H9 (cell line): ENCODE measurements at regions not wholly inside any gene's neighbourhood (a gene's known extent, or its start where the extent isn't known, plus 50 kb on each side); places are given as distances from the start of the nearest gene placed in this dataset.

Experiments
- DNase-seq: peaks from one replicate; pipeline ENCODE4 v3.0.0-alpha.2; 2017
- H2AFZ ChIP-seq: one replicate; pipeline ENCODE4 v1.6.1; 2013; ENCODE audit warnings: mild to moderate bottlenecking, low read length, control low read depth, moderate library complexity
- H2AK5ac ChIP-seq: 2 replicates; pipeline ENCODE4 v1.6.1; 2013; ENCODE audit warnings: low read length, control low read depth, mixed read lengths; ENCODE audit not compliant: insufficient read length
- H2BK120ac ChIP-seq: one replicate; pipeline ENCODE4 v1.6.1; 2013; ENCODE audit warnings: low read depth, mild to moderate bottlenecking, low read length, control low read depth, inconsistent platforms; ENCODE audit not compliant: poor library complexity, severe bottlenecking
- H2BK12ac ChIP-seq: 2 replicates; pipeline ENCODE4 v1.6.1; 2013; ENCODE audit warnings: low read length, control low read depth, mixed read lengths, low read depth; ENCODE audit not compliant: insufficient read length
- H2BK15ac ChIP-seq: 2 replicates; pipeline ENCODE4 v1.6.1; 2013; ENCODE audit warnings: low read depth, low read length, control low read depth
- H2BK20ac ChIP-seq: one replicate; pipeline ENCODE4 v1.6.1; 2013; ENCODE audit warnings: low read depth, mild to moderate bottlenecking, low read length, control low read depth, inconsistent platforms; ENCODE audit not compliant: poor library complexity, severe bottlenecking
- H2BK5ac ChIP-seq: 2 replicates; pipeline ENCODE4 v1.6.1; 2013; ENCODE audit warnings: low read length, control low read depth, mixed read lengths; ENCODE audit not compliant: insufficient read length
- H3K14ac ChIP-seq: 2 replicates; pipeline ENCODE4 v1.6.1; 2013; ENCODE audit warnings: low read length, control low read depth; ENCODE audit not compliant: insufficient read depth
- H3K18ac ChIP-seq: 2 replicates; pipeline ENCODE4 v1.6.1; 2013; ENCODE audit warnings: low read depth, mild to moderate bottlenecking, mixed read lengths, low read length, control low read depth; ENCODE audit not compliant: insufficient read length
- H3K23ac ChIP-seq: 2 replicates; pipeline ENCODE4 v1.6.1; 2013; ENCODE audit warnings: low read length, control low read depth, mixed read lengths, low read depth; ENCODE audit not compliant: insufficient read length
- H3K23me2 ChIP-seq: 2 replicates; pipeline ENCODE4 v1.6.1; 2013; ENCODE audit warnings: low read depth, mild to moderate bottlenecking, mixed read lengths, low read length, control low read depth; ENCODE audit not compliant: insufficient read length, poor library complexity, severe bottlenecking
- H3K27ac ChIP-seq: 2 replicates; pipeline ENCODE4 v1.5.1; 2013; ENCODE audit warnings: low read length, control low read depth, mixed read lengths, low read depth; ENCODE audit not compliant: insufficient read length
- H3K27me3 ChIP-seq: 2 replicates; pipeline ENCODE4 v1.6.1; 2013; ENCODE audit warnings: low read length, control low read depth, inconsistent platforms; ENCODE audit not compliant: insufficient read depth
- H3K4ac ChIP-seq: 2 replicates; pipeline ENCODE4 v1.6.1; 2013; ENCODE audit warnings: low read depth, mild to moderate bottlenecking, control low read depth, inconsistent platforms, low read length, moderate library complexity
- H3K4me1 ChIP-seq: 2 replicates; pipeline ENCODE4 v1.6.1; 2013; ENCODE audit warnings: low read length, control low read depth, inconsistent platforms; ENCODE audit not compliant: insufficient read depth
- H3K4me2 ChIP-seq: 2 replicates; pipeline ENCODE4 v1.6.1; 2013; ENCODE audit warnings: low read length, control low read depth, mixed read lengths; ENCODE audit not compliant: insufficient read length, insufficient read depth
- H3K56ac ChIP-seq: 2 replicates; pipeline ENCODE4 v1.6.1; 2013; ENCODE audit warnings: low read depth, mild to moderate bottlenecking, mixed read lengths, low read length, control low read depth; ENCODE audit not compliant: insufficient read length
- H3K79me1 ChIP-seq: 2 replicates; pipeline ENCODE4 v1.6.1; 2013; ENCODE audit warnings: low read depth, mild to moderate bottlenecking, moderate library complexity, low read length, control low read depth, inconsistent platforms; ENCODE audit not compliant: insufficient read depth, poor library complexity, severe bottlenecking
- H3K79me2 ChIP-seq: 2 replicates; pipeline ENCODE4 v1.6.1; 2013; ENCODE audit warnings: low read length, control low read depth, inconsistent platforms; ENCODE audit not compliant: insufficient read depth
- H3K9ac ChIP-seq: 2 replicates; pipeline ENCODE4 v1.6.1; 2013; ENCODE audit warnings: low read length, control low read depth, mixed read lengths; ENCODE audit not compliant: insufficient read length; ENCODE audit errors: extremely low read depth
- H3K9me3 ChIP-seq: one replicate; pipeline ENCODE4 v1.6.1; 2013; ENCODE audit warnings: low read depth, low read length, inconsistent platforms; ENCODE audit not compliant: control insufficient read depth
- H3T11ph ChIP-seq: one replicate; pipeline ENCODE4 v1.6.1; 2013; ENCODE audit warnings: mild to moderate bottlenecking, low read length, control low read depth, inconsistent platforms
- H4K20me1 ChIP-seq: one replicate; pipeline ENCODE4 v1.6.1; 2013; ENCODE audit not compliant: control insufficient read depth, insufficient read length, insufficient read depth
- H4K5ac ChIP-seq: 2 replicates; pipeline ENCODE4 v1.6.1; 2013; ENCODE audit warnings: low read depth, mild to moderate bottlenecking, mixed read lengths, low read length, control low read depth; ENCODE audit not compliant: insufficient read length
- H4K8ac ChIP-seq: replicated peaks from 2 replicates; pipeline ENCODE4 v1.6.1; 2013; ENCODE audit warnings: low read length, control low read depth, mixed read lengths, low read depth; ENCODE audit not compliant: insufficient read length
- H4K91ac ChIP-seq: 2 replicates; pipeline ENCODE4 v1.6.1; 2013; ENCODE audit warnings: low read depth, mild to moderate bottlenecking, moderate library complexity, mixed read lengths, low read length, control low read depth; ENCODE audit not compliant: insufficient read length
- H3K27ac Mint-ChIP-seq, 3 experiments: 2 replicates in 2 of 3; 3 replicates in 1 of 3; pipeline ENCODE4 v1.8.0; 2020 to 2021; ENCODE audit warnings: mixed read lengths in 3 of 3, mild to moderate bottlenecking in 1 of 3, moderate library complexity in 1 of 3
- H3K27me3 Mint-ChIP-seq: 2 replicates; pipeline ENCODE4 v1.8.0; 2021; ENCODE audit warnings: low read depth, mild to moderate bottlenecking, moderate library complexity, mixed read lengths
- H3K36me3 Mint-ChIP-seq, 3 experiments: 2 replicates in 2 of 3; 3 replicates in 1 of 3; pipeline ENCODE4 v1.8.0; 2020 to 2021; ENCODE audit warnings: low read depth in 3 of 3, mixed read lengths in 3 of 3; ENCODE audit not compliant: insufficient read depth in 1 of 3
- H3K4me1 Mint-ChIP-seq, 2 experiments: 2 replicates each; pipeline ENCODE4 v1.8.0; 2020; ENCODE audit warnings: mixed read lengths in 2 of 2
- H3K4me3 Mint-ChIP-seq, 2 experiments: 2 replicates in 1 of 2; 3 replicates in 1 of 2; pipeline ENCODE4 v1.8.0; 2020 to 2021; ENCODE audit warnings: mild to moderate bottlenecking in 2 of 2, mixed read lengths in 2 of 2, moderate library complexity in 1 of 2
- H3K9me3 Mint-ChIP-seq, 2 experiments: 2 replicates in 1 of 2; 3 replicates in 1 of 2; pipeline ENCODE4 v1.8.0; 2020; ENCODE audit warnings: mild to moderate bottlenecking in 2 of 2, mixed read lengths in 2 of 2, moderate library complexity in 1 of 2
- CTCF ChIP-seq: fragments of 200-600 bp; sonication (generic); conservative IDR thresholded peaks from 3 replicates; pipeline ENCODE4 v1.8.0; 2021; ENCODE audit warnings: antibody characterized with exemption, mild to moderate bottlenecking
- WGBS: extraction: QIAGEN DNeasy Blood & Tissue Kit; methylation state at CpG from one replicate; pipeline ENCODE4 v1.1.7; 2013; ENCODE audit warnings: missing lambda C conversion rate, low lambda C conversion rate, mixed read lengths; ENCODE audit not compliant: insufficient read length; ENCODE audit errors: extremely low coverage; 5-methylcytosine and 5-hydroxymethylcytosine counted together

GRCh38 chr10:20405761-20406160, 491.4 kb downstream of the NEBL start:
- Histone ChIP-seq H3K27me3 (no peaks in the 10 kb centered on the region), H2AFZ (no peak overlapping the region), H3K4ac (no peak overlapping the region), H2BK20ac (no peak overlapping the region), H3K4me1 (0 out of 2 replicates have a peak, but pooled peaks cover 2% of the 10 kb centered on the region), H4K5ac (no peak overlapping the region), H3K79me2 (no peaks in the 10 kb centered on the region), H3K79me1 (no peaks in the 10 kb centered on the region), H4K8ac (no peak overlapping the region), H2AK5ac (no peak overlapping the region), H3K18ac (no peak overlapping the region), H3K23ac (no peak overlapping the region), H2BK120ac (no peak overlapping the region), H4K20me1 (no peaks in the 10 kb centered on the region), H3K27ac (no peak overlapping the region), H3K9ac (no peak overlapping the region), H3K23me2 (no peaks in the 10 kb centered on the region), H3K56ac (no peak overlapping the region), H3K4me2 (no peak overlapping the region), H3K9me3 (no peaks in the 10 kb centered on the region), H3K14ac (no peak overlapping the region), H2BK5ac (no peak overlapping the region), H2BK12ac (no peak overlapping the region), H3T11ph (no peak overlapping the region), H4K91ac (no peak overlapping the region), H2BK15ac (no peak overlapping the region)
- H3K36me3 Mint-ChIP-seq: no peaks in the 10 kb centered on the region
- DNase-seq: no peak
- no peaks in the 10 kb centered on the region for H3K27me3 Mint-ChIP-seq
- no peak overlapping the region for H3K27ac Mint-ChIP-seq
- peaks cover 0 to 4% of the 10 kb centered on the region in 2 experiments; a peak in 3 of 4 replicates for H3K4me1 Mint-ChIP-seq
- no peak for TF ChIP-seq CTCF
- no peaks in the 10 kb centered on the region for H3K9me3 Mint-ChIP-seq
- no peak overlapping the region for H3K4me3 Mint-ChIP-seq
- WGBS: no CpG with 5 or more reads among the region's 4 CpGs
